Astrocyte of the cerebellum (primary cell): ENCODE measurements at regions not wholly inside any gene's neighbourhood (a gene's known extent, or its start where the extent isn't known, plus 50 kb on each side); places are given as distances from the start of the nearest gene placed in this dataset.

Experiments
- DNase-seq: peaks from one replicate; pipeline ENCODE4 v3.0.0-alpha.2; 2011; ENCODE audit warnings: low read depth
- H3K4me3 ChIP-seq: 2 replicates; pipeline ENCODE4 v1.5.1; 2011; ENCODE audit warnings: mild to moderate bottlenecking, low read depth, low read length, moderate library complexity
- CTCF ChIP-seq: IDR thresholded peaks from 2 replicates; pipeline ENCODE4 v1.5.1; 2012; ENCODE audit warnings: low read length, low read depth, moderate library complexity, mild to moderate bottlenecking; ENCODE audit errors: missing control alignments
- in situ Hi-C: cut with HindIII; loops from 2 replicates; pipeline ENCODE4 v1.10.0; 2017; ENCODE audit warnings: low sequenced_read_pairs

GRCh38 chr16:63059676-63060075, 1023.4 kb upstream of the CDH8 start:
- in situ Hi-C loops = no loop called here

GRCh38 chr16:63057341-63057740, 1021.1 kb upstream of the CDH8 start:
- H3K4me3 ChIP-seq = no peak overlapping the region
- DNase-seq = no peak
- TF ChIP-seq CTCF = no peak
- in situ Hi-C loops = no loop called here

More at GRCh38 chr16:63059676-63060075, 1023.4 kb upstream of the CDH8 start:
- no peak for TF ChIP-seq CTCF
- no peak overlapping the region for H3K4me3 ChIP-seq
- no peak for DNase-seq

GRCh38 chr16:63050391-63050790, 1014.2 kb upstream of the CDH8 start:
- H3K4me3 ChIP-seq = no peak overlapping the region
- TF ChIP-seq CTCF = no peak
- in situ Hi-C loops = no loop called here
- DNase-seq = no peak

- in situ Hi-C loops = no loop called here
- no peak for DNase-seq
Measured at GRCh38 chr16:63038397-63039106, 1002.3 kb upstream of the CDH8 start.

GRCh38 chr16:63037761-63038396, 1001.6 kb upstream of the CDH8 start:
- TF ChIP-seq CTCF = no peak
- no peak overlapping the region for H3K4me3 ChIP-seq
- in situ Hi-C loops = no loop called here
- no peak for DNase-seq

More at GRCh38 chr16:63038397-63039106, 1002.3 kb upstream of the CDH8 start:
- H3K4me3 ChIP-seq = no peak overlapping the region
- TF ChIP-seq CTCF = no peak

GRCh38 chr16:63018581-63019223, 982.5 kb upstream of the CDH8 start:
- TF ChIP-seq CTCF = no peak
- no peak overlapping the region for H3K4me3 ChIP-seq
- in situ Hi-C loops = no loop called here
- no peak for DNase-seq
